SK-N-MC (cell line): ENCODE measurements at regions not wholly inside any gene's neighbourhood (a gene's known extent, or its start where the extent isn't known, plus 50 kb on each side); places are given as distances from the start of the nearest gene placed in this dataset.
"Not testable (repeated sequence)": the region's sequence is repeated elsewhere in the genome, so short reads cannot be mapped to it uniquely, and the experiment has no call there.

Source experiments
- EZH2 ChIP-seq: fragments of 200-600 bp; sonication (generic); IDR thresholded peaks from one replicate; pipeline ENCODE4 v1.6.1; 2017; ENCODE audit warnings: antibody characterized with exemption
- FOXP2 ChIP-seq: optimal IDR thresholded peaks from 2 replicates; pipeline ENCODE3; 2011; ENCODE audit warnings: mild to moderate bottlenecking, moderate library complexity; ENCODE audit not compliant: insufficient read depth; ENCODE audit errors: extremely low read length, control extremely low read depth
- POLR2AphosphoS5 ChIP-seq: IDR thresholded peaks from 2 replicates; pipeline ENCODE4 v1.6.1; 2012; ENCODE audit warnings: mild to moderate bottlenecking, low read depth, low read length, borderline replicate concordance

DNA sequence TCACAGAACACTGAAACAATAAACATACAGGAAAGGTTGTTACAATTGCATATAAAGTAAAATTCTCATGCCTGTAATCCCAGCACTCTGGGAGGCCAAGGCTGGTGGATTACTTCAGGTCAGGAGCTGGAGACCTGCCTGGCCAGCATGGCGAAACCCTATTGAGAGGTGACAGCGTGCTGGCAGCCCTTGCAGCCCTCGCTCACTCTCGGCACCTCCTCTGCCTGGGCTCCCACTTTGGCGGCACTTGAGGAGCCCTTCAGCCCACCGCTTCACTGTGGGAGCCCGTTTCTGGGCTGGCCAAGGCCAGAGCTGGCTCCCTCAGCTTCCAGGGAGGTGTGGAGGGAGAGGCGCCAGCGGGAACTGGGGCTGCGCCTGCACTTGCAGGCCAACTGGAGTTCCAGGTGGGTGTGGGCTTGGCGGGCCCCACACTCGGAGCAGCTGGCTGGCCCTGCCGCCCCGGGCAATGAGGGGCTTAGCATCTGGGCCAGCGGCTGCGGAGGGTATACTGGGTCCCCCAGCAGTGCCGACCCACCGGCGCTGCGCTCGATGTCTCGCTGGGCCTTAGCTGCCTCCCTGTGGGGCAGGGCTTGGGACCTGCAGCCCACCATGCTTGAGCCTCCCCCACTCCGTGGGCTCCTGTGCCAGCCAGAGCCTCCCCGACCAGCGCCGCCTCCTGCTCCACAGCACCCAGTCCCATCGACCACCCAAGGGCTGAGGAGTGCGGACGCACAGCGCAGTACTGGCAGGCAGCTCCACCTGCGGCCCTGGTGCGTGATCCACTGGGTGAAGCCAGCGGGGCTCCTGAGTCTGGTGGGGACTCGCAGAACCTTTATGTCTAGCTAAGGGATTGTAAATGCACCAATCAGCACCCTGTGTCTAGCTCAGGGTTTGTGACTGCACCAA, 51.5 kb upstream of the MBNL1 start:
- not testable (repeated sequence) for TF ChIP-seq EZH2, POLR2AphosphoS5, FOXP2
